Keratinocyte (primary cell): ENCODE measurements at regions not wholly inside any gene's neighbourhood (a gene's known extent, or its start where the extent isn't known, plus 50 kb on each side); places are given as distances from the start of the nearest gene placed in this dataset.

Experiments
- CTCF ChIP-seq, 3 experiments: IDR thresholded peaks in 1 of 3; conservative IDR thresholded peaks in 1 of 3; optimal IDR thresholded peaks in 1 of 3; 2 replicates in 2 of 3; 3 replicates in 1 of 3; pipeline versions ENCODE3 to v1.5.1; 2011; ENCODE audit warnings: low read length in 3 of 3, mild to moderate bottlenecking in 3 of 3, moderate library complexity in 2 of 3, control low read depth in 1 of 3, inconsistent platforms in 1 of 3; ENCODE audit not compliant: insufficient read depth in 2 of 3; ENCODE audit errors: extremely low read depth in 1 of 3
- EZH2 ChIP-seq: IDR thresholded peaks from one replicate; pipeline ENCODE4 v1.6.1; 2012; ENCODE audit warnings: inconsistent platforms, mild to moderate bottlenecking, low read length, moderate library complexity

GRCh38 chr13:83733293-83733692 lies 149.0 kb downstream of the SLITRK1 start:
- TF ChIP-seq CTCF (optimal IDR thresholded peaks at IDR 0.05 in 1 of 3, IDR thresholded peaks at IDR 0.05 in 1 of 3, conservative IDR thresholded peaks at IDR 0.05 in 1 of 3; ENCODE audit: extremely low read depth in 1 of 3, insufficient read depth in 2 of 3, low read length in 3 of 3) (no peak), EZH2 (no peak)
